ENCODE measurements at regions not wholly inside any gene's neighbourhood (a gene's known extent, or its start where the extent isn't known, plus 50 kb on each side); places are given as distances from the start of the nearest gene placed in this dataset.

- TF ChIP-seq POLR2AphosphoS5 (IDR thresholded peaks at IDR 0.05) (no peak), CTCF (IDR thresholded peaks at IDR 0.05) (no peak)
These were observed 77.5 kb upstream of the GATA5 start for GRCh38 chr20:62553136-62553837.

Data from prostate gland (tissue), 2 donors.